Anterior cingulate cortex (tissue), 58 donors: ENCODE measurements at regions not wholly inside any gene's neighbourhood (a gene's known extent, or its start where the extent isn't known, plus 50 kb on each side); places are given as distances from the start of the nearest gene placed in this dataset.
A peak's percentile ranks its signal among the peaks of the same experiment; 100 is the strongest.
"Not testable (repeated sequence)": the region's sequence is repeated elsewhere in the genome, so short reads cannot be mapped to it uniquely, and the experiment has no call there.

Experiments used
- DNase-seq, 58 donors: peaks; one replicate each; lab custom pipeline; 2025; lab: John Stamatoyannopoulos, UW

DNA sequence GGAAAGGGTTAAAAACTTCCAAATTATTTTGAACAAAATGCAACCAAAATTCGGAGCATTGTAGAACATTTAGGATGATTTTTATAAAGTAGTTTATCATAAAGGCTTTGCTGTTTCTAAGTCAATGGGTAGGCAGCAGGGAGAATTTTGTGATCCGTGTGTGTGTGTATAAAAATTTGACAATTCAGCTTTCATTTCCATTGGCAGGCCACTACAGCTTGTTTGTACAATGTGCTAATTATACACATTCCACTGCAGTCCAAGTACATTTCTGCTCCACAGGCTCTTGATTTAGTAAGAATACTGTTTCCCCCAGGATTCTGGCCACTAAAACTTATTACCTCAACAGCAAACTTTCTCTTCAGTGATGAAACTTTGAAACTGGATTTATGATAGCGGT, 71.8 kb upstream of the LTBP1 start:
- DNase-seq, result peak in 2 of 58 donors; percentile 5 to 60

DNA sequence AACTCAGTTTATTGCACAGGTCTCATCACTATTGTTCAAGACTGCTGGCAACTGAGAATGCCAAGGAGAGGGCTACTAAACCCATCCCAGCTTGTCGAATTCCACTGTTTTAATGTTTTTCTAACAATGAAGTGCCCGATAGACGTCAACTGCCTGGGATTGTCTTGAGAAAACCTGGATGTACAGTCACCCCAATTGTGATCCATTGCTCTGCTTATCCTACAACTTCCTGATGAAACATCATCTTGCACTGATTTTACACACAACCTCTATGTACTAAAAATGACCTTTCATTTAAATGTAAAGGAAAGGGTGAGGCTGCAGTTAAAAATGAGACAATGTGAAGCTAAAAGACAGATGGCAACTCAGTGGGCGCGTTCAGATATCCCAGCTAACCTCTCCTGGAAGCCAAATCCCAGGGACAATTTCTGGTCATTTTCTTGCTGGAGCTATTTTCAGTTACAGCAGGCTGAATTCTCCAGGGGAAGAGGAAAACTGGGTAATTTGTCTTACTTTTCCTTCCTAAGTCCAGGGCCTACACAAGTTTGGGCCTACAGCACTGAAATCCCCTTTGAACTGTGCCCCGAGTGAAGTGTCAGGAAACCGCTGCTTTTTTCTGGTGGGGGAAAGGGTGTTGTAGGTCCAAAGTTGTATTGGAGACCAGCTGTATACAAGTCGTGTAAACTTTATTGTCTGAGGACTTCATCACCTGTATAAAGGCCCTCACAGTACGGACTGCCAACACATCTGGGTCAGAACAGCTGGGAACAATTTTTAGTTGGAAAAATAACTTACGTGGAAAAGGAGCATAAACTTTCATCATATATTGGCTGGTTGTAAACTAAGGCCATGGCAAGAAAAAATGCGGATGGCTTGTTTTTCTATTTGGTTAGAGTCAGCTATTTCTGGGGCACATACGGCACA, 68.9 kb upstream of the LTBP1 start:
- DNase-seq, result no peak

DNA sequence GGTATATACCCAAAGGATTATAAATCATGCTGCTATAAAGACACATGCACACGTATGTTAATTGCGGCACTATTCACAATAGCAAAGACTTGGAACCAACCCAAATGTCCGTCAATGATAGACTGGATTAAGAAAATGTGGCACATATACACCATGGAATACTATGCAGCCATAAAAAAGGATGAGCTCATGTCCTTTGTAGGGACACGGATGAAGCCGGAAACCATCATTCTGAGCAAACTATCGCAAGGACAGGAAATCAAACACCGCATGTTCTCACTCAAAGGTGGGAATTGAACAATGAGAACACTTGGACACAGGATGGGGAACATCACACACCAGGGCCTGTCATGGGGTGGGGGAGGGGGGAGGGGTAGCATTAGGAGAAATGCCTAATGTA, 66.8 kb upstream of the LTBP1 start:
- DNase-seq, result not testable (repeated sequence)

DNA sequence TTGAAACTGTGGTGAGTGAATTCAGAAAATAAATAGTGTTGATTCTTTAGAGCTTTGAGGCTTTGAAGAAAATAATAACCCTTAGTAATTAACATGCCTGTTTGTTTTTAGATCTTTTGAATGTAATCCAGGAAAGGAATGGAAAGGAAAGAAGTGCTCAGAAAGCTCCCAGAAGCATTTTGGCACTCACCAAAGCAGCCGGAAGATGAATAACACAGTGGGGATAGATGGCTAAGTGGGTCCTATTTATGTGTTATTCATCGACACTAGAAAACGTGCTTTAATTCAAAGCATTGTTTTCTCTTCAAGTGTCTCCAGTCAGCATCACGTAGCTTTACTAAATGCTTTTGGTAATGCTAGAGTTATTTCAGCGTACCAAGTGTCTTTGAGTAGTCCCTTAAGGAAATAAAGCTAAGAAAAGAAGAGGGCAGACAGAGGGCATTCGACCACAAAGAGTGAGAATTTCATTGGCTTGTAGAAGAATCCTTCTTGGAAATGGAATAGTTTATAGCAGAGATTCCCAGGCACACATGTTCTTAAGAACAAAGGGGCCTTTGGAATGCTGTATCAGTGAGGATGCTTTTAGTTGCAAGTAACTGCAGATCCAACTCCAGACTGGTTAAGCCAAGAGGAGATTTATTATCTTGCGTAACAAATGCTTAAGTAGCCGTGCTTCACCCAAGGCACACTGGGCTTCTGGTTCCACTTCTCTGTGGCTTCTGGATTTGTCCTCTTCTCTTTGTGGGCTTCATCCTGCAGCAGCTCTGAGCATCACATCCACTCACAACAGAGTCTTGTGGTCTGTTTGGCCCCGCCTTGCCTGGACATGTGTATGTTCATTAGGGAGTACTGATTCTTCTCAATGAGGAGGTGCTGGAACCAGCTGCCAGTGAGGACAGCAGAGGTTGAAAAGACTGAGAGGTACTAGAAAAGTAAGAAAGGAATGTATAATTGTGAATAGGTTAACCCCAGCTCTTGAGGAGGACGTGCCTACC, 63.6 kb upstream of the LTBP1 start:
- DNase-seq, result no peak

DNA sequence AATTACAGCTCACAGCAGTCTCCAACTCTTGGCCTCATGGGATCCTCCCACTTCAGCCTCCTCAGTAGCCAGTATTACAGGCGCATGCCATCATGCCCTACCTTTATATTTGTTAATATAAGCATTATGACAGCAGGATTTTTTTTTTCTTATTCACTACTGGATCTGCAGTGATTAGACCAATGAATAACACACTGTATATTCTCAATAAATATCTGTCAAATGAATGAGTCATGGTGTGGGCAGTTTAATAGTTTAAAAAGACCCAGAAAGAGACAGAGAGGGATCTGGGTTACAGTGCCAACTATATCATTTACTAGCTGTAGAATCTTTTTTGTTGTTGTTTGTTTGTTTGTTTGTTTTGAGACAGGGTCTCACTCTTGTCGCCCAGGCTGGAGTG, 62.4 kb upstream of the LTBP1 start:
- no peak for DNase-seq

DNA sequence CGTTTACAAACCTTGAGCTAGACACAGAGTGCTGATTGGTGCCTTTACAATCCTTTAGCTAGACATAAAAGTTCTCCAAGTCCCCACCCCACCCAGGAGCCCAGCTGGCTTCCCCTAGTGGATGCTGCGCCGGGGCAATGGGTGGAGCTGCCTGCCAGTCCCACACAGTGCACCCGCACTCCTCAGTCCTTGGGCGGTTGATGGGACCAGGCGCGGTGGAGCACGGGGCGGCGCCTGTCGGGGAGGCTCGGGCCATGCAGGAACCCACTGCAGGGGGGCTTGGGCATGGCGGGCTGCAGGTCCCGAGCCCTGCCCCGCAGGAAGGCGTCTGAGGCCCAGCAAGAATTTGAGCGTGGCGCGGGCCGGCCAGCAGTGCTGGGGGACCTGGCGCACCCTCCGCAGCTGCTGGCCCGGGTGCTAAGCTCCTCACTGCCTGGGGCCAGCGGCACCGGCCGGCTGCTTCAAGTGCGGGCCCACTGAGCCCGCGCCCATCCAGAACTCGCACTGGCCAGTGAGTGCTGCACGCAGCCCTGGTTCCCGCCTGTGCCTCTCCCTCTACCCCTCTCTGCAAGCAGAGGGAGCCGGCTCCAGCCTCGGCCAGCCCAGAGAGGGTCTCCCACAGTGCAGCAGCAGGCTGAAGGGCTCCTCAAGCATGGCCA, 60.2 kb upstream of the LTBP1 start:
- not testable (repeated sequence) for DNase-seq

DNA sequence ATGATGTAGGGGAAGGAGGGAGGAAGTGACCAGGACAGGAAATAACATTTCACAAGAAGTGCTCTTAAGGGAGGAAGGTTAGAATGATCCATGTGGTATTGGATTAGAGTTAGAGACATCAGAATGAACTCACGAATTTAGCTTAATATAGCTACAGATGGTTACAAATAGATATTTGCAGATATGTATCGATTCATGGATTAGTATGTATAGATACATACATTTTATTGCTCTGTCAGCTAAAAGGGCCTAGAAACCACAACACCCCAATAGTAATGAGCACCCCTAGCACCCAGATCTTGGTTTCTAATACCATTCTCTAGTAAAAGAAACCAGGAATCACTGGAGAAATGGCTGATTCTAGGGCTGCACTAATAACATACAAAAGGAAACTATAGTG, 59.6 kb upstream of the LTBP1 start:
- DNase-seq, result no peak

DNA sequence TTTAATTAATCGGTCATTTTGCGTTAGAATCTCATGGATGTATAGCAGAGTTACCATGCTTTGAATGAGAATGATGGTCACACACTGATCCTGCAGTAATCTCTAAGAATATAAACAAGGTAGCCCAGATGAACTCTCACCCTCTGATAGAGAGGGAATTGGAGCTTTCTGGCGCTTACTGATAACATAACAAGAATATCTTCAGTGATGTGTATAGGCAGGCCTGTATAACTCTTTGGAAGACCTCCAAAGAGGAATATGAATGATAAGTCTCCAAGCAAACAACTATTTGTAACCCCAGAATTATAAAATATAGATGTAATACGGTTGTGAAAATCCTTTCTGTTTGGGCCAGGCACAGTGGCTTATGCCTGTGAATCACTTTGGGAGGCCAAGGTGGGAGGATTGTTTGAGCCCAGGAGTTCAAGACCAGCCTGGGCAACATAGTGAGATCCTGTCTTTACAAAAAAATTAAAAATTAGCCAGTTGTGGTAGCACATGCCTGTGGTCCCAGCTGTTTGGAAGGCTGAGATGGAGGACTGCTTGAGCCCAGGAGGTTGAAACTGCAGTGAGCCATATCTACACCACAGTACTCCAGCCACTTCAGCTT, 52.5 kb upstream of the LTBP1 start:
- DNase-seq, result no peak

DNA sequence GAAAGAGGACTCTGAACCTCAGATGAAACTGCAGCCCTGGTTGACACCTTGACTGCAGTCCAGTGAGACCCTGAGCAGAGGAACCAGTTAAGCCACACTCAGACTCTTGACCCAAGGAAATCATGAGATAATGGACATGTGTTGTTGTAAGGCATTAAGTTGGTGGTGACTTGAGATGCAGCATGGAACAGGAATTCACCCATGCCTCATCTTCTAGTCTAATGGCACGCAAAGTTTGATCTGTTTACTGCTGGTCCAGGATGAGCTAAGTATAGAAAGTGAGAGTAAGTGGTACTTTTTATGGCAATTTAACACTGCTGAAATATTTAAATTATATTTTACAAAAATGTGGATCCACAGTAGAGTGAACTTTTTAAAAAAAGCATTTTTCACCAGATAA, 51.3 kb upstream of the LTBP1 start:
- DNase-seq, result no peak
